Stimulated activated CD4-positive, alpha-beta T cell treated with anti-CD3 and anti-CD28 coated beads, Interleukin-1b, Interleukin-23, amount 100 ng/mL, for 1 hour (primary cell): ENCODE measurements at regions not wholly inside any gene's neighbourhood (a gene's known extent, or its start where the extent isn't known, plus 50 kb on each side); places are given as distances from the start of the nearest gene placed in this dataset.

Experiments used
- DNase-seq, 2 donors: peaks; one replicate each; pipeline ENCODE4 v3.0.0-alpha.2; 2020; ENCODE audit warnings: low read depth in 2 of 2

DNA sequence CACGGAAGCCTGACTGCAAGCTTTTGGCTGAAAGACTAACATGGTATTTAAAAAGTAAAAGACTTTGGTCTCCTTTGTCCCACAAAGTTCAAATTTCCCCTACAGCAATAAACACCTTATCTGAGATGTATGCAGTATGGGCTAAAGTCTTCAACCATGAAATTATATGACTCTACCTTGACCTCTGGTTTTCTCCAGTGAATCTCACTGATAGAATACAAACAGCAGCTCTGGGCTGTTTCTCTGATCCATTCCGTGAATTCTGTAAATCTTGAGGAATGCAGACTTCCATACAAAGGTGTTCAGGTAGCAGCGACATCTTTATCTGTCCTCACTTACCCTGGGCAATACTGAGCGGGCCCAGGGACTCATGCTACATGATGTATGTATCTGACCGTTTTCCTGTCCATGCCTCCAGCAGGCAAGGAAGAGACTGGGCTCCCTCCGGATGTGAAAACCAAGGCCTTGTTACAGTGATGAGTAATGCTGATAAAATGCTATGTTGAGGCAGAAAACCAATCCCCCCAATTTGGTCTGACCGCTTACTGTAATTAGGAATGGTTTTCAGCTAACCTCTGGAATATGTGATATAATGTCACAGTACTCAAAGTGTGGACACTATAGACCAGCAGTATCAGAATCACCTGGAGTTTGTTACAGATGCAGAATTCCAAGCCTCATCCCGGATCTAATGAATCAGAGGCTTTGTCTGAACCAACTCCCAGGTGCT lies 589.8 kb downstream of the HS3ST4 start:
- no peak for DNase-seq

DNA sequence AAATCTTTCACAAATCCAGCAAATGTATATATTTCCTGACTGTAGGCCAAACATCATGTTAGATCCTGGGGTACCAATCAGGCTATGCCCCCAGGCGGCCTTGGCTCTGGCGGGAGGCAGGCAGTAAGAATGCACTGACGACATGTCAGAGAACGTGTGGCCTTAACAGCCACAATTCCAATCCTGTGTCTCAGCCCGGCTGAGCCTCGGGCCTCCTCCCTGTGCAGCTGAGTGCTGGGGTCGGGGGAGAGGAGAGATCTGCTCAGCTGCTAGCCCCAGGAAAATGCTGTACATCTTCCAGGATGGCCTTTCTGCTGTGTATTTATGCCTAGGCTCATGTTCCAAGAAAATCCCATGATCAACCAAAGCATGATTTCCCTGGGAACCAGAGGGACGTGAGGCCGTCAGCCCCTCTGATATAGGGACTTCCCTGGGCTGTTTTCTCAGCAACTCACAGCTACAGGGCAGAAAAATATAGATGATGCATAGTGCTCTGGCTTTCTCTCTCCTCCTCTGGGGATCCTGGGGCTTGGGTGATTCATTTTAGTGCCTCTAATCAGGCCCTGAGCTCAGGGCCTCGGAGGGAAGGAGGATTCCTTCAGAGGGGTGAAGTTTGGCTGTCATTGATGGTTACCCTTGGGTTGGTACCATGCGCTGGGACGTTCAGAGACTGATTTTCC lies 604.0 kb downstream of the HS3ST4 start:
- no peak for DNase-seq

DNA sequence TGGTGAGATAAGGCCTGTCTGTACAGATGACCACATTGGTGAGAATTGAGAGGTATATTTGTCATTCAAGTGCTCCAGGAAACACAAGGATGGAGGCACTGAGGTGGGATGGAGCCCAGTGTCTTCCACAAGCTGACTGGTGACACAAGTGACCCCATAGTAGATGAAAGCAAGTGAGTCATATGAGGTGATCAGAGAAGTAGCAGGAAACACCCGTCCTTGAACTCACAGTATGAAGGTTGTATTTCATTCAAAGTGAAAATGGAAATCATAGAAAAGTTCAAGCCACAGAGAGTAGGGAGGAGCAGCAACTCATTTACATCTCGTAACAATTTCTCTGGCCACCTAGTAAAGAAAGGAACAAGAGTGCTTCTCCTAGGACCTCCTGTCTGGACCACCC lies 609.8 kb downstream of the HS3ST4 start:
- no peak for DNase-seq

DNA sequence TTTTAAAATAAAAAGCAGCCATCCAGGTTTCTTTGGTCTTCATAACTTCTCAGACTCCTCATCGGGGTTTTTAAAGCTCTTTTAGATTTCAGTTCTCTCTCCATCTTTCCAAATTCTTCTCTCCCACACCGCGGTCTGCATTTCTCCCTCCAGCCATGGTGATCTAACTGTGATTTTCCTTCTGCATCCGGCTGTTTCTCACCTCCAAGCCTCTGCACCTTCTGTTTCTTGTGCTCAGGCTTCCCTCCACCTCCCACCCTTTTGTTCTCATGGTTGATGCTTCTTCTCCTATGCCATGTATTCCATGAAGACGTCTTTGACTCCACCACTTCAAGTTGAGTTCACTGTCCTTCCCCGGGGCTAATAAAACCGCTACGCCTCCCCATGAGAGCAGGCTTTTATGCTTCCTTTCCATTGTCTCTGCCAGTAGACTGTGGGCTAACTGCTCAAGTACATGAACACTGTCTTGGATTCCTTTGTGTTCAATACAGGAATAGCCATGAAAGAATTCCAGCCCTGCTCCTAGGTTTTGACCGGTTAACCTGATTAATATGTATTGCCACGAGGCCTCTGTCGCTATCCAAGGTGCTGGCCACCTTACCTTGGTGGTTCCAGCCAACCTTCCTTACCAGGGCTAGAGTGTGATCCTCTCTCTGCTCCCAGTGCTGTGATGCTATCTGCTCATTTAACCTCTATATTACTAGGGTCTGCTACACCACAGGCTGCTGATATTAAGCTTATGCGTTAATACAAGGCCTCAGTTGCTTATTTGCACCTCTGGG lies 625.1 kb downstream of the HS3ST4 start:
- DNase-seq: no peak

DNA sequence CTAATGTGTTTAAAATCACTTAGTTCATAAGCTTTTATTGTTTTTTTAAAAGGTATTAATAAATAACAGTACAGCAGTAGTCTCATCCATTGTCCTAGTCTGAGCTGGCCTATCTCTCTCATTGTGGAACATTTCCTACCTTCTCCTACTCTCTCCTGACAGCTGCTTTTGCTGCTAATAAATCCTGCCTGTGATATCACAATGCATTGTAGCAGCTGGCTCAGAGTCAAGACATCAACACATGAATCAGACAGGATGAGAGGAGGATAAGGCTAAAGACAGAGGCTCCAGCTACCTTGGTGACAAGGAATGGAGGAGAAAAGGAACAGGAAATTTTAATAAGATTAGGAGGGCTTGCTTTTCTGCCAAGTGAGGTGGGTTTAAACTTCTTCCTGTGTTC lies 626.1 kb downstream of the HS3ST4 start:
- no peak for DNase-seq

DNA sequence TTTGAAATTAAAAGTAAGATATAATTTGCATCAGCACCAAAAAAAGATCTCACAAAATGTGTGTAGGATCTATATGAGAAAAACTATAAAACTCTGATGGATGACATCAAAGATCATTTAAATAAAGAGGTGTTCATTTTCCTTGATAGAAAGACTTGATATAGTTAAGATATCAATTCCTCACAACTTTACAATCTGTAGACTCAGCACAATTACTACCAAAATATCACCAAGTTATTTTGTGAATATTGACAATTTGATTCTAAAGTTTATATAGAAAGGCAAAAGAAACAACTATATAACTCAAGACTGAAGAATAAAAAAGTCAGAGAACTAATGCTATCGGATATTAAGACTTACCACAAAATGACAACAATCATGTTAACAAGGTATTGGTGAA lies 638.9 kb downstream of the HS3ST4 start:
- no peak for DNase-seq

DNA sequence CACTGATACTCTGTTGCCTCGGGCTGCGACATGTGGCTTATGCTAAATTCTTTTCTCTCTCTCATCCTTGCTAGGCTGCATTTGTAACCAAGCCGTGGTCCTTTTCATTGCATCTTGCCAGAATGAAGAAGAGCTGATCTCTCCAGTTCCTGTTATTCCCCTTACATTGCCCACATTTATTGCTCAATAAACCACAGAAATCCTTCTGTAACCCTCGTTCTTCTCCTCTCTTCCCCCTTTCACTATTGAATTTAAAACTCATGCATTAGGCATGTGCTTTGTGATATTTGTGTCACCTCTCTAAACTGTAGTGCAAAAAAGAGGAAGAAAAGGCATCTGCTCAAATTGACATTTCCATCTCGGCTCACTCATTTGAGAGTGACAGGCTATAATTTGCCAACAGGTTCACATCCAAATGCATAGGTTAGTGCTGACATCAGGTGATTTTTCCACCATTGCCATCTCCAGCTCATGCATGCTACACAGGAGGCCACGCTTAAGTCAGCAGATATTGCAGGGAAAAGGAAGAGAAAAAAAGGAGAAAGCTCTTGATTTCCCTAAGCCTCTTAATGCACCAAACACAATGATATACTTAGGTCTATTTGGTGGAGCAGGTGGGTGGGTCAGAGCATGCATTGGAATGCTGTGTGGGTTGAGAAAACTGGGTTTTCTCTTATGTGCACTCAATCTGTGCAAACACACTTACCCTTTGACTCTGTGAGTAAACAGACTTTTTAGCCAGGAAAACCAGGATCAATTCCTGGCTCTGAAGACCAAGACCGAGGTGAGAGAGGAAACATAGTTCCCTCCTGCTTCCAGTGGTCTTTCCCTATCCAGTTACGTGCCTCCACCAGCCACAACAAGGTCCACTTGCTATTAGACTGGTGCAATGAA lies 642.7 kb downstream of the HS3ST4 start:
- DNase-seq: no peak

DNA sequence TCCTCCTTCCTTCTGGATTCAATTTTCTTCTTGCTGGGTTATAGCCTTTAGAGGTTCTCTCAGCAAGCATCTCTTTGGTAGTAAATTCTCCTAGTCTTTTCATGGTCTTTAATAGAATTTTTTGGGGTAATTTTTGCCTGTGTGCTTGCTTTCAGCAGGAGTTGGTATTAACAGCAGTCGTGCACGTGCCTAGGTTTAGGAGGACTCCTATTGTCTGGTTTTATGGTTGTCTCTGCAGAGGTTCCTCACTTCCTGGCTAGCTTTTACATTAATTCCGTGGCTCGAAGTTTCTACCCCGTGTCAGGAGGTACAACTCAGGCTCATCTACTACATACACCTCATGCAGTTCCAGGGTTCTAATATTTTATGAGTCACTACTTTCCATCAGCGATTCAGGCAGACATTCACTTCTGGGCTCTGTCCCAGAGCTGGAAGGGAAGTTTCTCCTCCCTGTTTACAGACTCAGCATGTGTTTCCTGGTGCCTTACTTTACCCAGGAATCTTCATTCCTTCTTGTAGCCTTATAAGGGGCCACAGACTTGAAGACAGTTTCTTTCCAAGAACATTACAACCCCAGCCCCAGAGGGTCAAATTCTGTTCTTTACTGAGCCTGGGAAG lies 643.6 kb downstream of the HS3ST4 start:
- no peak for DNase-seq

DNA sequence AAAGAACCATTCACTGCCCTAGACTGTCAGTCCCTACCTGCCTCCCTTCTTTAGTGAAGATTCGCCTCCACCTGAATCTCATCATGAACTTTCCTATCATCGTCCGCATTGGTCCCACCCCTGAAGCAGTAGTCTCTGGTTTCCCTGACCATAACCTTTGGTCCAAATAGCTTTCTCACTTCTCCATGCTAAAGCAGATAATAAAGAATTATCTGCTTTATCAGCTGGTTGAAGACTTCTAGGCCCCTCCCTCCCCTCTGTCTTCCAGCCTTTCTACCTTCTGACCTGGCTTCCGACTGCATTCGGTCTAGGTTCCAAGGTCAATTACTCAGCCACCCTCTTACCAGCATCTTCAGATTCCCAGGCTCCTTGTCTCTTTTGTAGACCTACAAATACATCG lies 650.9 kb downstream of the HS3ST4 start:
- no peak for DNase-seq

DNA sequence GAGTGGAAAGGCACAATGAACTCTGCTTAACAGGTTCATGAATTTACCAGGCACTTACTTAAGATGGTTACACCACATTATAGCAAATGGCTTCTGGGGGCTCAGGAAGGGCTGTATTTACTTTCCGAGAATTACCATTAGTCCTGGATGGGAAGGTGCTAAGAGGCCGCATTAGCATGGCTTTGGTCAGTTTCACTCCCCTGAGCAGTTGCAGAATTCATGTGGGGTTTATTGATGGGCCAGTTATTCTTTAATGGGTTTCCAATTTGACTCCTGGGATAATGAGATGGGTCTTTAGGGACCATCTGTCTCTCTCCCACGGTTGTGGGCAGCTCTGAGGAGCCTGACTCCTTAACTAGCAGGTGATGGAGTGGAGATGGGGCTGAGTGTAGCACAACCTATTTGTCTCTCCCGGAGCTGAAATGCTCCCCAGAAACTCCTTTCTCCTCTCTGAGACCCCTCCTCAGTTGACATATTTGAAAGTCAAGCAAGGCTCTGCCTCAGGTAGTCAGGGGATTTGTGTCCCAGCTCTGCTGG lies 652.5 kb downstream of the HS3ST4 start:
- DNase-seq: no peak

DNA sequence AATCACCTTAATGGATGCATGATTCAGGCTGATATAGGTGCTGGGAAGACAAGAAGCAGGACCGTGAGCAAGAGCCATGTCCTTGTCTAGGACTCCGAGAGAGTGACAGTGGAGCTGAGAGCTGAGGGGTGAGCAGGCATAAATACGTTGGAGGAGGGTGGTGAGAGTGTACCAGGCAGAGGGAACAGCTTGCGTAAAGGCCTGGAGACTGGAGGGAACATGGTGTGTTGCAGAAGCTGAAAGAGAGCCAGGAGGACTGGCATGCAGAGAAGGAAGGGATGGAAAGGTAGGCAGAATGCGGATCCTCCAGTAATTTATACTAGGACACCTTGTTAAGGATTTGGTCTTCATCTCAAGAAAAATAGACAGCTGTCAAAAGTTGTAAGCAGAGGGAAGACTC lies 653.2 kb downstream of the HS3ST4 start:
- DNase-seq: no peak

DNA sequence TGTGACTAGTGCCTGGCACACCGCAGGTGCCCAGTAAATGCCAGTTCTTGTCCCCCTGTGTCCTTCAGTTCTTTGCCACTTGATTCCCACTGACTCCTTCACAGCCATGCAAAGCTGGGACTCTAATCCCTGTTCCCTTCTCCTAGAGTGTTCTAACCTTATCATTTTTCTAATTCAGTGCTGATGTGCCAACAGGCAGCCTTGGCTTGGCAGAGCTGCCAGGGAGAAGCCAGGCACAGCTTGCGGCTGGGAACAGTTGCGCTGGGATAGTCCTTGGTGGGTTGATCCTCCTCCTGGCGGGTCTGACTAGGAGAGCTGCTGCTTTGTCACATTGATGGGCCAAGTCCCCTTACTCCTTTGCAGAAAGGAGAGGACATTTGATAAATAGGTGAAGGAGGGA lies 654.2 kb downstream of the HS3ST4 start:
- no peak for DNase-seq

DNA sequence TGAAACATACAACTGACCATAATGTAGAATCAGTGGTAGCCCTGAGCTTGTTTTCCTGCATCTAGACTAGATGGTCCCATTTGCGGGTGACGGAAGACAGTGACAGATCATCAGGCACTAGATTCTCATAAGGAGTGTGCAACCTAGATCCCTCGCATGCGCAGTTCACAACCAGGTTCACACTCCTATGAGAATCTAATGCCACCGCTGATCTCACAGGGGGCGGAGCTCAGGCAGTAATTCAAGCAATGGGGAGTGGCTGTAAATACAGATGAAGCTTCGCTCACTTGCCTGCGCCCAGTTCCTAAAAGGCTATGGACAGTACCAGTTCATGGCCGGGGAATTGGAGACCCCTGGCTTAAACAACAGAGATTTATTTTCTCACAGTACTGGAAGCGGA lies 656.3 kb downstream of the HS3ST4 start:
- DNase-seq: no peak

DNA sequence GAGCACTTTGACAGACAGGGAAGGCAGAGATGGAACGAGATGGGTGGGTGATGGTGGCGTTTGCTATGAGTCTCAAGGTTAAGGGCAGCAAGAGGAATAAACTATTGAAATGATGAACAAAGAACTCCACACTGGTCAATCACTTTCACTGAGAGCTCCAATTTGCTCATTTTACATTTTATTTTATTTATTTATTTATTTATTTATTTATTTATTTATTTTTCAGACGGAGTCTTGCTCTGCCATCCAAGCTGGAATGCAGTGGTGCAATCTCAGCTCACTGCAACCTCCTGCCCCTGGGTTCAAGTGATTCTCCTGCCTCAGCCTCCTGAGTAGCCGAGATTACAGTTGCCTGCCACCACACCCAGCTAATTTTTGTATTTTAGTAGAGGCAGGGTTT lies 669.1 kb downstream of the HS3ST4 start:
- DNase-seq: no peak

DNA sequence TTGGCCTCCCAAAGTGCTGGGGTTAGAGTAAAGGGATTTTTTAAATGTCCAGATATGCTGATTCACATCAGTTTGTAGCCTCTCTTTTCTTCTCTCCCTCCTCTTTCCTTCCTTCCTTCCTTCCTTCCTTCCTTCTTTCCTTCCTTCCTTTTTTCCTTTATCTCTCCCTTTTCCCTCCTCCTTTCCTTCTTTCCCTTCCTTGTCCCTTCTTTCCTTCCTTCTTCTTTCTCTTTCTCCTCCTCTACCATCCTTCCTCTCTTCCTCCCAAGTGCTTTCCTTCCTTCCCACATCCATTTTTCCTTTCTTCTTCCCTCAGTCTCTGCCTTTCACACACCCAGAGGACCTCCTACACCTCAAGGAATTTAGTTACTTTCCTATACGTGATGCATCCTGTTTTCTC lies 671.8 kb downstream of the HS3ST4 start:
- DNase-seq: no peak

DNA sequence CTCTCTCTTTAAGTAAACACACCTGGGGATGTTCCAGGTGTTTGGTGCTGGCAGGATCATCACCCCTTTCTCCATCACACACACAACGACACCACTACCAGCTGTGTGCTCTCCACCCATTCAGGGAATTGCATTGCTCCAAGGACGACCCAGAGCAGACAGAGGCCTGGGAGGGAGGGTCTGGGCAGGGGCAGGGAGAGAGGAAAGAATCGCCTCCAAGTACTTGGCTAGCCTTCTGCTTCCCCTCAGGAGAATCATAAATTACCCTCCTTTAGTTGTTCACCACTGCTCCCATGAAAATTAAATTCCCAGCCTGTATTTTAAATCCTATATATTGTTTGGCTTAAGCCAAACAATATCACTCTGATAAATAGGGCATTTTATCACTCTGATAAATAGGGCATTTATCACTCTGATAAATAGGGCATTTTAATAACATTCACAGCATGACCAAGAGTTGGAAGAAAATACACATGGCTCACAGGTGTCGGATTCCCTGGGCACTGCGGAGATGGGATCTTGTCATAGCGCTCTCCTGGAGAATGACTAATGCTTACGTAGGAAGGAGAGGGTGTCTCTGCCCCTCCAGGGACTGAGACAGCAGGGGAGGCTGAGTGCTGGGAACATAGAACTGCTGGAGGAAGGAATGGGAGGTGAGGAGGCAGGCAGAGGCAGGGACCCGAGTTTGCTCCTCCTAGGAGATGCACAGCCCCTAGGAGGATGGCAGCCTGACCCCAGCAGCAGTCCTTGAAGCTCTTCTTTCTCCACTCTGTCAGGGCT lies 673.6 kb downstream of the HS3ST4 start:
- no peak for DNase-seq

DNA sequence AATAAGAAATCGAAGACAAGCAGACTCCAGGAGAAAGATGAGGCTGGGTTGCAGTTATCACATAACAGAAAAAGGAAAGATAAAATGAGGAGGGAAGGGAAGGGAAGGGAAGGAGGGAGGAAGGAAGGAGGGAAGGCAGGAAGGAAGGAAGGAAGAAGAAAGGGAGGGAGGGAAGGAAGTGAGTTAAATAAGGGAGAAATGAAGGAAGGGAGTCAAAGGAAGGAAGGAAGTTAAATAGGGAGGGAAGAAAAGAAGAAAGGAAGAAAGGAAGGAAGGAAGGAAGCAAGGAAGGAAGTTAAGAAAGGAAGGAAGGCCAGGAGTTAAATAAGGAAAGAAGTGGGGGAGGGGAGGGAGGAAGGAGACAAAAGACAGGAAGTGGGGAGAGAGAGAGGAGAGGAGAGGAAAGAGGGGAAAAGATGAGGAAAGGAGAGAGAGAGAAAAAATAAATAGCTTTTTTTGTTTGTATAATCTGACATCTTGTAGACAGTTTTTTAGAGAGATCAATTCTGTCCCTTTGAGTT lies 679.6 kb downstream of the HS3ST4 start:
- DNase-seq: no peak

DNA sequence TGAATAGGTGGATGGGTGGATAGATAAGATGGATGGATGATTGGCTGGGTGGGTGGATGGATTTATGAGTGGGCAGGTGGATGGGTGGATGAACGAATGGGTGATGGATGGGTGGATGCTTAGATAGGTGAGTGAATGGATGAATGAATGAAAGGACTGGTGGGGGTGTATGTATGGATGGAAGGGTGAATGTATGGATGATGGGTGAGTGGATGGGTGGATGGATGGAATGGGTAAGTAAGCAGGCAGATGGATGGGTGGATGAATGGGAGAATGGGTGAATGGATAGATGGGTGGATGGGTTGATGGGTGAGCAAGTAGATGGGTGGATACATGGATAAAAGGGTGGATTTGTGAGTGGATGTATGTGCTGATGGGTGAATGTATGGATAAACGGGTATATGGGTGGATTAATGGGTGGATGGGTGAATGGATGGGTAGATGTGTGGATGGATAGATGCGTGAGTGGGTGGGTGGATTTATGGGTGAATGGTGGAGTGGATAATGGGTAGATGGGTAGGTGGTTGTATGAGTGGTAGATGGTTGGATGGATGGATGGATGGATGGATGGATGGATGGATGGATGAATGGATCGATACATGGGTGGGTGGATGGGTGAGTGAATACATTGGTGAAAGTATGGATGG lies 682.6 kb downstream of the HS3ST4 start:
- no peak for DNase-seq

DNA sequence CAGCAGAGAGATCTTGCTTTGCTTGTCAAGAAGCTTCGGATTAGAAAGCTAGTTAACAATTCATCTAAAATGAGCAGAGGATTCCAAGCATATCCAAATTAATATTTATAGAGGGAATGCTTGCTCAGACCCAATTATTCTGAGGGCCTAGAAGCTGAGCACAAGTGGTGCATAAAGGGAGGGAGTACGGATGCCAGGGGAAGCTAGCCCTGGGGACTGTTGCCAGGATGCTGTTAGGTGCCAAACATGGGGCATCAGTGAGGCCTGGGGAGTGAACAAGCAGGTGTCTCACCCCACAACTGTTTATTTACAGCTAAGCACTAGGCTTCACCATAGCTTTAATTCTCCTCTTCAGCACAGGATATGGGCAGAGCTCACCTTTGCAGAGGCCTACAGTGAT lies 684.1 kb upstream of the C16orf82 start:
- DNase-seq: no peak

DNA sequence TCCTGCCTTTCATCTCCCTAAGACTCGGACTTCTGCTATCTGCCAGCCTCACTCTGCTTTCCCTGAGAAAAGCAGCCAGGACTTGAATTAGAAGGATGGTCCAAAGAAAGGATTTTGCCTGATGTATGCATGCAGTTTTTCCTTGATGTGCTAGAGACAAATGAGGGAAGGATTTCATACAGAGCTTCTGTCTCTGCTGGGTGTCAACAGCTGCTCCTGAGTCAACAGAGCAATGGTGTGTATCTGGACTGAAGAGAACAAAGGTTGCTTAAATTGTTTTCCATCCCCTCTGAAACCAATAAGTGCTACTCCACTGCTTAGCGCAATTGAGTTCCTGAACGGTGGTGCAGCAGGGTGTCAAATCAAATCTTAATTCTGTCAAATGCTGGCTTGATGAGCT lies 680.6 kb upstream of the C16orf82 start:
- DNase-seq: no peak
